ENCODE measurements at regions not wholly inside any gene's neighbourhood (a gene's known extent, or its start where the extent isn't known, plus 50 kb on each side); places are given as distances from the start of the nearest gene placed in this dataset.

GRCh38 chr4:99710020-99710419, 52.4 kb upstream of the C4orf54 start:
- no peak overlapping the region for H3K4me3 Mint-ChIP-seq
- DNase-seq (ENCODE audit: low spot score), result no peak
- H3K36me3 Mint-ChIP-seq (ENCODE audit: low read depth), result no peaks in the 10 kb centered on the region
- H3K9me3 Mint-ChIP-seq, result no peaks in the 10 kb centered on the region
- no peak overlapping the region for H3K27ac Mint-ChIP-seq
- intact Hi-C loops (cut with micrococcal nuclease), result no loop called here
- H3K4me1 Mint-ChIP-seq (ENCODE audit: low read depth), result no peaks in the 10 kb centered on the region
- H3K27me3 Mint-ChIP-seq (ENCODE audit: insufficient read depth), result no peaks in the 10 kb centered on the region

- no peak for DNase-seq (ENCODE audit: low spot score)
- Mint-ChIP-seq H3K9me3 (no peaks in the 10 kb centered on the region), H3K4me1 (ENCODE audit: low read depth) (no peaks in the 10 kb centered on the region), H3K36me3 (ENCODE audit: low read depth) (no peaks in the 10 kb centered on the region), H3K27ac (no peak overlapping the region), H3K4me3 (no peak overlapping the region), H3K27me3 (ENCODE audit: insufficient read depth) (peaks cover 3% of the 10 kb centered on the region)
- intact Hi-C loops (cut with micrococcal nuclease), result no loop called here
Observed at GRCh38 chr4:99708551-99708950, 50.9 kb upstream of the C4orf54 start.
